GM18907 (cell line): ENCODE measurements at regions not wholly inside any gene's neighbourhood (a gene's known extent, or its start where the extent isn't known, plus 50 kb on each side); places are given as distances from the start of the nearest gene placed in this dataset.

Source experiments
- ATAC-seq: cut with Tn5 transposase; IDR thresholded peaks from one replicate; pipeline ENCODE4 v1.9.1; 2021; ENCODE audit warnings: mild to moderate bottlenecking, moderate library complexity; ENCODE audit not compliant: unreplicated experiment

- ATAC-seq, result no peak
Measured at GRCh38 chr12:87795555-87795954, 233.6 kb downstream of the C12orf50 start.

DNA sequence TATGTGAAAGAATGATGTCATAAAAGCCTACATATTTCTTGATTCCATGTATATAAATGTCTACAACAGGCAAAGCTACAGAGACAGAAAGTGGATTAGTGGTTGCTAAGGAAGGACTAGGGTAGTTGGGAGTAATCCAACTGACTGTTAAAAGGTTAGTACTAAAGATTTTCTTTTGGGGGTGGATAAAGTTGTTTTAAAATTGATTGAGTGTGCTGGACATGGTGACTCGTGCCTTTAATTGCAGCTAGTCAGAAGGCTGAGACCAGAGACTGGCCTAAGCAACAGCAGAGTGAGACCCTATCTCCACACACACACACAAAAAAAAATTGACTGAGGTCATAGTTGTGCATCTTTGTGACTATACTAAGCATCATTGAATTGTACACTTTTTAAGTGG, 234.3 kb downstream of the C12orf50 start:
- no peak for ATAC-seq

GRCh38 chr12:87793131-87793530, 236.1 kb downstream of the C12orf50 start:
- no peak for ATAC-seq

DNA sequence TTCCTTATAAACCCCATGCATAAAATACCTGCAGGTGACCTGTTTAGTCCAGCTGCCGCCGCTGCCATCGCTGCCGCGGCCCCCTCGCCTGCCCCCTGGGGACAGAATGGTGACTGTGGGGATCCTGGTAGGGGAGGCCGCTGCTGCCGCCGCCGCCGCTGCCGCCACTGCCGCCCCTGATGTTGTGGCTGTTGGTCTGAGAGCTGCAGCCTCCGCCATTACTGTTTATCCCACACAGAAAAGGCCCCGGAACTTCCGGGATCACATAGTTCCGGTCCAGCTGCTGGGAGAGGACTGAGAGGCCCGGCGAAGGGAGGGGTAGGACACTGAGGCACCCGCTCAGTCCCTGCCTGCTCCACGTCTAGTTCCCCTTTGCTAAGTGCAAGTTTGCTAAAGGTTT, 244.9 kb downstream of the C12orf50 start:
- ATAC-seq, result no peak

DNA sequence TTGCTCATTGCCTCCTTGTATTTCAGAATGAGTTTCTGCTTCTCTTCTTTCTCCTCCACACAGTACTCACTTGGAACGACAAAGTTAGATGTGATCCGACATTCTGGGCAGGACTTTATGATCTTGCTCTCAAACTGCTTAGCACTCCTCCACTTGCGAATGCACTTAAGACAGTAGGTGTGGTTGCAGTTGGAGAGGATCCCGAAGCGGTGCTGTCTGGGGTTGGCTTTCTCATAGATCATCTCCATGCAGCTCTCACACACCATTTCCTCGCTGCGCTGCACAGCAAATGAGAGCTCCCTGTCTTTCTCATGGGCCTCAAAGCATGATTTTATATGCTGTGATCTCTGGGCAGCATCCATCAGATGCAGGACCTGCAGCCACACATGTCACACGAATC, 245.7 kb downstream of the C12orf50 start:
- ATAC-seq, result no peak

DNA sequence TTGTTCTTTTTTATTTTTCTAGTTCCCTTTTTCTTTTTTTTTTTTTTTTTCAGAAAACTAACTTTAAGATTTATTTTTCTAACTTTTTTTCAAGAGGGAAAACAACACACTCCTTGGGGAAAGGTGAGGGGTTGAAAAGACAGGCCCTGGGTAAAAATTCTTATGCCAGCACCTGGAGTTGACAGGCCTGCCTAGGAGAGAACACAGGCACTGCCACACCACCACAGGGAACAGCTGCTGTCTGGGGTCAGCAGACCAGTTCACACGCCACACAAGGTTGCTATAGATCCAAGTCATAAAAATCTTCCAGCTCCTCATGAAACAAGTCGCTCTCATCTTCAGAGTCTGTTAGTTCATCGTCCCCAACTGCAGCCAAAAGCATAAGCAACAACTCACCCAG, 246.4 kb downstream of the C12orf50 start:
- ATAC-seq, result no peak

DNA sequence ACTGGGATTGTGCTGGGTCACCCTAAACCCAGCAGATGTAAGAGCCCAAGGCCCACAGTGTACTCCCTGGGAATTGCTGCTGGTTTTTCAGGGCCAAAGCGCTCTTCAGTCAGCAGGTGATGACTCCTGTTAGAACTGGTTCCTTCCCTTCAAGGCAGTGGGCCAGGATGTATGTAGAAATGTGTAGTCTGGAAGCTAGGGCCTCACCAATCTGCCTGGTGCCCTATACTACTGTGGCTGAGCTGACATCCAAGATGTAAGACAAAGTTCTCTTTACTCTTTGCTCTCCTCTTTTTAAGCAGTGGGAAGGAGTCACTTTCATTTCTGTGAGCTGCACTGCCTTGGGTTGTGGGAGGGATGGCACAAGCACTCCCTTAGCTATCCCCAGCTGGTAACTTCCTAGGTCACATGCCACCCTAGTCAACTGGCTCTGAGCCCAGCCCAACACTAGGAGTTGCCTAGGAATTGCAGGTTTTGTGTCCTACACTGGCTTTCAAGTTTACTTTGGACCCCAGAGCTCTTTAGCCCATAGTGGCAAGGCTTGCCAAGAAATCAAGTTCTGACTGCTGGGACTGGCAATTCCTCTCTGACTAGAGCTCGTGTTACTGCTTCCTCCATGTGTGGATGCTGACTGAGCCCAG, 249.2 kb downstream of the C12orf50 start:
- no peak for ATAC-seq

GRCh38 chr12:87779016-87779415, 250.2 kb downstream of the C12orf50 start:
- ATAC-seq, result no peak

GRCh38 chr12:87778065-87778464, 251.1 kb downstream of the C12orf50 start:
- no peak for ATAC-seq

GRCh38 chr12:87775784-87776183, 253.4 kb downstream of the C12orf50 start:
- no peak for ATAC-seq

GRCh38 chr12:87775051-87775450, 254.2 kb downstream of the C12orf50 start:
- no peak for ATAC-seq

- ATAC-seq, result no peak
Measured at GRCh38 chr12:87772401-87772800, 256.8 kb downstream of the C12orf50 start.

DNA sequence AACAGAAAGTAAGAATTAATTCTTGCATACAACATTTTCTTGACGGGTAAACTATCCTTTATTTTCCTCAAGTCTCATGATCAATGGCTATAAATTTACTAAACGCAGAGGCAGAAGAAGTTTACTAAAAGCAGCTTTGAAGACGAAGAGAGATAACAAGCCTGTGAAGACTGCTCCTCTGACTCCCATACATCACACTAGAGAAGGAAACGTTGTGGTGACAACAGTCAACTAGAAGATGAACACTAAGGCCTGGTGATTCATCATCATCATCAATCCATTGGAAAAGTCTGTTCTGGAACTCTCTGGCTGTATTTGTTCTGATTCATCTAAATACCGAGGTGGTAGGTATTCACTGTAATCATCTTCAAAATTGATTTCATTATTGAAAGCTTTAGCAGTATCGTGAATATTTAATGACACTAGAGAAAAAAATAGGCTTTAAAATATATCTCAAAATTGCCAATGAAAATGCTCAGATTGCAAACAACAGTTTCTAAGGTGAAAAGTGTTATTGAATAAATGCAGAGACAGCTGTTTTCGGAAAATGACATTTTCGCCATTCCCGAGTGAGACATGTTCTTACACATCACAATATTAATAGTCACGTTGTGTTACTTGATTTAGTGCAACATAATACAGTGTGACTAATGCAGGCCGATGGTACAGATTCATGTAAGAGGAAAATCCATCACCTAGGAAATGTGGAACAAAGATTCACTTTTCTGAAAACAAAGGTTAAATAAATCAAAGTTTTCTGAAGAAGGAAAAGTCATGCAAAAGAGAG, 260.5 kb downstream of the C12orf50 start:
- no peak for ATAC-seq

GRCh38 chr12:87766044-87766443, 263.2 kb downstream of the C12orf50 start:
- no peak for ATAC-seq

- no peak for ATAC-seq
Measured at GRCh38 chr12:87760943-87761342, 268.3 kb downstream of the C12orf50 start.

DNA sequence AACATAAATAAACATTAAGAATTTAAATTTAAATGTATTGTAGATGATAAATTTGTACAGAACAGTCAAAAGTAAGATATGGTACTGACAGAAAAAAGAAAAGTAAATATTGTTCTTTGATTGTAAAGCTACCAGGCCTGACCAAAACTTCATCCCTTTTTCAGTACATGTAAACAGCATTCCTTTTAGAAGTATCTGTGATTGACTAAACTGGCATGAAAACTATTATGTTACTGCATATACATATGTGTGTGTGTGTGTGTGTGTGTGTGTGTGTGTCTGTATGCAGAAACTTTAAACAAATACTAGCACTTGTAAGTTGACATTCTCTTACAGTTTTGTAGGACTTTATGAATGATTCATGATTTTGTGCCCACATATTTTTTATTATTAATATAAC, 270.9 kb downstream of the C12orf50 start:
- ATAC-seq, result no peak

GRCh38 chr12:87756721-87757120, 272.5 kb downstream of the C12orf50 start:
- no peak for ATAC-seq

- no peak for ATAC-seq
Measured at GRCh38 chr12:87756111-87756510, 273.1 kb downstream of the C12orf50 start.

GRCh38 chr12:87728931-87729593, 300.1 kb downstream of the C12orf50 start:
- ATAC-seq, result no peak

- no peak for ATAC-seq
Measured at GRCh38 chr12:87720967-87721366, 308.2 kb downstream of the C12orf50 start.

DNA sequence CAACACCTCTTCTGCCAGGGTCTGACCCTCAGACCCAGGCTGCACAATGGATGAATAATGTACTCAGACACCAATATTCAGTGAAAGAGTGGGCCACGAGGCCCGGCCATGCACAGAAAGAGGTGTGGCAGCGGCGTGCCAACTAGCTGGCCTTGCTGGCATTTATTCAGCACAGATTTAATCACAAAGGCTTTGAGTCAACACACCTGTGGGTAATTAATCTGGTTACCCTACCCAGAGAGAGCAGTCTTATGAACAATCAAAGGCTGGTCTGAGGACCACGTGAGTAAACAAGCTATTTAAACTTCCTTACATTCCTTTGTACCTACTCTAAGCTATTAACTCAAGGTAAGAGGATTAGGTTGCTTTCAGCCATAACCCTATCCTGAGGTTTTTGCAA, 324.8 kb downstream of the C12orf50 start:
- no peak for ATAC-seq

GRCh38 chr12:87690236-87690810, 338.9 kb downstream of the C12orf50 start:
- no peak for ATAC-seq
